Neural cell (in vitro differentiated cells): ENCODE measurements at regions not wholly inside any gene's neighbourhood (a gene's known extent, or its start where the extent isn't known, plus 50 kb on each side); places are given as distances from the start of the nearest gene placed in this dataset.

ENCODE experiments used
- CTCF ChIP-seq: fragments of 450-650 bp; IDR thresholded peaks from 2 replicates; pipeline ENCODE4 v1.5.1; 2014; ENCODE audit warnings: antibody characterized with exemption, mild to moderate bottlenecking, moderate library complexity; ENCODE audit not compliant: poor library complexity, severe bottlenecking
- EP300 ChIP-seq: fragments of 450-650 bp; conservative IDR thresholded peaks from 2 replicates; pipeline ENCODE4 v1.6.1; 2014; ENCODE audit warnings: antibody characterized with exemption, mild to moderate bottlenecking, moderate library complexity; ENCODE audit not compliant: poor library complexity, severe bottlenecking
- EZH2 ChIP-seq: fragments of 200-600, 300-800 bp; shearing (Covaris generic), sonication (generic); IDR thresholded peaks from 2 replicates; pipeline ENCODE4 v1.6.1; 2014; ENCODE audit warnings: antibody characterized with exemption, low read length, borderline replicate concordance, mild to moderate bottlenecking; ENCODE audit not compliant: insufficient read depth, poor library complexity, severe bottlenecking
- POLR2AphosphoS5 ChIP-seq: IDR thresholded peaks from 2 replicates; pipeline ENCODE4 v1.6.1; 2012
- RAD21 ChIP-seq: fragments of 450-650 bp; conservative IDR thresholded peaks from 2 replicates; pipeline ENCODE4 v1.6.1; 2014; ENCODE audit warnings: antibody characterized with exemption, mild to moderate bottlenecking, moderate library complexity
- TF ChIP-seq, protein P1 (sequence below): IDR thresholded peaks from 2 replicates; pipeline ENCODE4 v1.6.1; 2012; ENCODE audit warnings: borderline replicate concordance

GRCh38 chr5:57843059-57843367, 360.4 kb upstream of the ACTBL2 start:
- TF ChIP-seq EP300 (no peak), EZH2 (no peak), CTCF (no peak), POLR2AphosphoS5 (no peak), RAD21 (no peak)
- TF ChIP-seq, protein P1, sequence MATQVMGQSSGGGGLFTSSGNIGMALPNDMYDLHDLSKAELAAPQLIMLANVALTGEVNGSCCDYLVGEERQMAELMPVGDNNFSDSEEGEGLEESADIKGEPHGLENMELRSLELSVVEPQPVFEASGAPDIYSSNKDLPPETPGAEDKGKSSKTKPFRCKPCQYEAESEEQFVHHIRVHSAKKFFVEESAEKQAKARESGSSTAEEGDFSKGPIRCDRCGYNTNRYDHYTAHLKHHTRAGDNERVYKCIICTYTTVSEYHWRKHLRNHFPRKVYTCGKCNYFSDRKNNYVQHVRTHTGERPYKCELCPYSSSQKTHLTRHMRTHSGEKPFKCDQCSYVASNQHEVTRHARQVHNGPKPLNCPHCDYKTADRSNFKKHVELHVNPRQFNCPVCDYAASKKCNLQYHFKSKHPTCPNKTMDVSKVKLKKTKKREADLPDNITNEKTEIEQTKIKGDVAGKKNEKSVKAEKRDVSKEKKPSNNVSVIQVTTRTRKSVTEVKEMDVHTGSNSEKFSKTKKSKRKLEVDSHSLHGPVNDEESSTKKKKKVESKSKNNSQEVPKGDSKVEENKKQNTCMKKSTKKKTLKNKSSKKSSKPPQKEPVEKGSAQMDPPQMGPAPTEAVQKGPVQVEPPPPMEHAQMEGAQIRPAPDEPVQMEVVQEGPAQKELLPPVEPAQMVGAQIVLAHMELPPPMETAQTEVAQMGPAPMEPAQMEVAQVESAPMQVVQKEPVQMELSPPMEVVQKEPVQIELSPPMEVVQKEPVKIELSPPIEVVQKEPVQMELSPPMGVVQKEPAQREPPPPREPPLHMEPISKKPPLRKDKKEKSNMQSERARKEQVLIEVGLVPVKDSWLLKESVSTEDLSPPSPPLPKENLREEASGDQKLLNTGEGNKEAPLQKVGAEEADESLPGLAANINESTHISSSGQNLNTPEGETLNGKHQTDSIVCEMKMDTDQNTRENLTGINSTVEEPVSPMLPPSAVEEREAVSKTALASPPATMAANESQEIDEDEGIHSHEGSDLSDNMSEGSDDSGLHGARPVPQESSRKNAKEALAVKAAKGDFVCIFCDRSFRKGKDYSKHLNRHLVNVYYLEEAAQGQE = no peak
